Osteoblast (primary cell): ENCODE measurements at regions not wholly inside any gene's neighbourhood (a gene's known extent, or its start where the extent isn't known, plus 50 kb on each side); places are given as distances from the start of the nearest gene placed in this dataset.

Experiments
- DNase-seq: peaks from one replicate; pipeline ENCODE4 v3.0.0; 2011; ENCODE audit warnings: low spot score, mixed read lengths; ENCODE audit not compliant: insufficient read length; ENCODE audit errors: missing footprints
- H2AFZ ChIP-seq: 2 replicates; pipeline ENCODE4 v1.6.0; 2011; ENCODE audit warnings: mild to moderate bottlenecking, low read length
- H3K27ac ChIP-seq: 2 replicates; pipeline ENCODE4 v1.5.1; 2011; ENCODE audit warnings: mild to moderate bottlenecking, low read depth, low read length, moderate library complexity
- H3K27me3 ChIP-seq: 2 replicates; pipeline ENCODE4 v1.6.0; 2012; ENCODE audit warnings: mild to moderate bottlenecking, control low read depth, inconsistent platforms, low read length, moderate library complexity; ENCODE audit not compliant: insufficient read depth
- H3K36me3 ChIP-seq: 2 replicates; pipeline ENCODE4 v1.5.1; 2011; ENCODE audit warnings: mild to moderate bottlenecking, low read length, control low read depth, moderate library complexity; ENCODE audit not compliant: insufficient read depth
- H3K4me1 ChIP-seq: 2 replicates; pipeline ENCODE4 v1.5.1; 2011; ENCODE audit warnings: mild to moderate bottlenecking, low read length, control low read depth, moderate library complexity; ENCODE audit not compliant: insufficient read depth
- H3K4me2 ChIP-seq: 2 replicates; pipeline ENCODE4 v1.6.0; 2011; ENCODE audit warnings: mild to moderate bottlenecking, low read length; ENCODE audit not compliant: insufficient read depth
- H3K4me3 ChIP-seq: fragments of 200-600 bp; sonication (generic); 3 replicates; pipeline ENCODE4 v1.5.1; 2012; ENCODE audit warnings: mild to moderate bottlenecking, low read length, inconsistent platforms; ENCODE audit not compliant: insufficient read depth
- H3K79me2 ChIP-seq: 2 replicates; pipeline ENCODE4 v1.6.0; 2012; ENCODE audit warnings: mild to moderate bottlenecking, low read length, control low read depth, inconsistent platforms; ENCODE audit not compliant: insufficient read depth
- H3K9me3 ChIP-seq: 2 replicates; pipeline ENCODE4 v1.5.1; 2011; ENCODE audit warnings: low read depth, low read length, control low read depth
- H4K20me1 ChIP-seq: 2 replicates; pipeline ENCODE4 v1.6.0; 2012; ENCODE audit warnings: mild to moderate bottlenecking, low read length, control low read depth; ENCODE audit not compliant: insufficient read depth
- CTCF ChIP-seq: IDR thresholded peaks from 2 replicates; pipeline ENCODE4 v1.5.1; 2011; ENCODE audit warnings: mild to moderate bottlenecking, low read depth, low read length, moderate library complexity; ENCODE audit errors: extremely low read depth

- no peaks in the 10 kb centered on the region for H4K20me1 ChIP-seq
- no peak overlapping the region for H3K27ac ChIP-seq
- no peaks in the 10 kb centered on the region for H3K4me1 ChIP-seq
- DNase-seq: no peak
- no peaks in the 10 kb centered on the region for H3K9me3 ChIP-seq
- H3K4me2 ChIP-seq: no peak overlapping the region
- no peaks in the 10 kb centered on the region for H3K79me2 ChIP-seq
- no peak overlapping the region for H3K4me3 ChIP-seq
- no peaks in the 10 kb centered on the region for H3K36me3 ChIP-seq
- H3K27me3 ChIP-seq: no peaks in the 10 kb centered on the region
- no peak for TF ChIP-seq CTCF
- no peak overlapping the region for H2AFZ ChIP-seq
These were observed 50.3 kb upstream of the LY86 start for GRCh38 chr6:6538261-6538660.
